DMS114 treated with DMSO at 0.1 percent for 48 hours (cell line): ENCODE measurements at regions not wholly inside any gene's neighbourhood (a gene's known extent, or its start where the extent isn't known, plus 50 kb on each side); places are given as distances from the start of the nearest gene placed in this dataset.

Source experiments
- DNase-seq: peaks from one replicate; lab custom pipeline; 2025; ENCODE audit not compliant: unreplicated experiment; lab: John Stamatoyannopoulos, UW

- DNase-seq: no peak
These were observed 748.2 kb upstream of the ACVR2A start for GRCh38 chr2:147096671-147097070.

GRCh38 chr2:147095376-147095775 is 749.5 kb upstream of the ACVR2A start:
- no peak for DNase-seq

GRCh38 chr2:147094077-147094476 is 750.8 kb upstream of the ACVR2A start:
- no peak for DNase-seq

GRCh38 chr2:147092266-147092665 is 752.6 kb upstream of the ACVR2A start:
- DNase-seq: no peak

- DNase-seq: no peak
These were observed 753.4 kb upstream of the ACVR2A start for GRCh38 chr2:147091448-147091847.

- no peak for DNase-seq
These were observed 756.0 kb upstream of the ACVR2A start for GRCh38 chr2:147088871-147089270.

- DNase-seq: no peak
These were observed 758.1 kb upstream of the ACVR2A start for GRCh38 chr2:147086715-147087114.

- DNase-seq: no peak
These were observed 761.2 kb upstream of the ACVR2A start for GRCh38 chr2:147083664-147084063.

GRCh38 chr2:147082850-147083522 is 761.8 kb upstream of the ACVR2A start:
- peak; percentile 4 for DNase-seq

- no peak for DNase-seq
These were observed 763.0 kb upstream of the ACVR2A start for GRCh38 chr2:147081831-147082230.

- DNase-seq: no peak
These were observed 768.2 kb upstream of the ACVR2A start for GRCh38 chr2:147076634-147077033.

GRCh38 chr2:147068071-147068470 is 776.8 kb upstream of the ACVR2A start:
- DNase-seq: no peak

- DNase-seq: no peak
These were observed 777.7 kb upstream of the ACVR2A start for GRCh38 chr2:147067136-147067535.

- no peak for DNase-seq
These were observed 782.8 kb upstream of the ACVR2A start for GRCh38 chr2:147062073-147062472.

- DNase-seq: no peak
These were observed 783.6 kb upstream of the ACVR2A start for GRCh38 chr2:147061269-147061668.

- no peak for DNase-seq
These were observed 786.8 kb upstream of the ACVR2A start for GRCh38 chr2:147057892-147058490.

GRCh38 chr2:147051814-147052213 is 793.0 kb upstream of the ACVR2A start:
- DNase-seq: no peak

- DNase-seq: no peak
These were observed 793.6 kb upstream of the ACVR2A start for GRCh38 chr2:147051248-147051647.

GRCh38 chr2:147049957-147050356 is 794.9 kb upstream of the ACVR2A start:
- DNase-seq: no peak

- DNase-seq: no peak
These were observed 798.4 kb upstream of the ACVR2A start for GRCh38 chr2:147046473-147046872.

GRCh38 chr2:147045113-147045512 is 799.7 kb upstream of the ACVR2A start:
- no peak for DNase-seq

- no peak for DNase-seq
These were observed 803.7 kb upstream of the ACVR2A start for GRCh38 chr2:147041121-147041494.
